AML-193 (cell line): ENCODE measurements at regions not wholly inside any gene's neighbourhood (a gene's known extent, or its start where the extent isn't known, plus 50 kb on each side); places are given as distances from the start of the nearest gene placed in this dataset.
"Not testable (repeated sequence)": the region's sequence is repeated elsewhere in the genome, so short reads cannot be mapped to it uniquely, and the experiment has no call there.

Experiments
- DNase-seq, 2 experiments: peaks; one replicate each; lab custom pipeline; 2025; lab: John Stamatoyannopoulos, UW

DNA sequence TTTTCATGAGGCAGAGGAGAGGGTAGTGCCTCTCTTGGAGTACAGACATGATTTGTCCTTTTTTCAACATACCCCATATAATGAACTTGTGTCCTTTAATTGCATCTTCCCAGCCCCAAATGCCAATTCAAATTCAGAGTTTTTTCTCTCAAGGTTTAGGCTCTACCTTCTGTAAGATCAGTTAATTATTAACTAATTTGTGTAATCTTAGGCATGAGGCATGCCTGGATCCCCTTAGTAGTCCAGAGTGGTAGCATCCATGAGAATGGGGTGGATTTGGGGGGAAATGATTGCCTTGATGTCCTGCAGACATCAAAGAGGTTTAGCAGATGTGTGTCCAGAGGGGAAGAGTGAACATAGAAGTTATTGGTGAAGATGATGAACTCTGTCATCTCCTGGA lies 533.3 kb downstream of the LRRC70 start:
- DNase-seq = no peak

DNA sequence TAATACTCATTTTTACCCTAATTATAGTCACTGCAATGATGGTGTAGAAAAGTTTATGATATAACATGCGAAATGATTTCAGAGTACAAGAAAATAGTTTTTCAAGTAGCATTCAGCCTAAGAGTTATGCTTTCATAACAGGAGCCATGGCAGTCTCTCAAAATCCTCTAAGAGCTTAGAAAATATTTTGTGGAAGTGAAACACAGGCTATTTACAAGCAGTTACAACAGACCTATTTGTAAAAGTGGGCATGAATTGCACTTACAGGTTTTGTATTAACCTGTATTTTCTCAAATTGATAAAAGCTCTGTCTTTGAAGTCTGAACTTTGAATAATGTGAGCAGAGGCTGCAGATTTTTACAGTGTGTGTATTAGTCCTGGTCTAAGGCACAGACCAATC lies 523.3 kb downstream of the LRRC70 start:
- DNase-seq = no peak

DNA sequence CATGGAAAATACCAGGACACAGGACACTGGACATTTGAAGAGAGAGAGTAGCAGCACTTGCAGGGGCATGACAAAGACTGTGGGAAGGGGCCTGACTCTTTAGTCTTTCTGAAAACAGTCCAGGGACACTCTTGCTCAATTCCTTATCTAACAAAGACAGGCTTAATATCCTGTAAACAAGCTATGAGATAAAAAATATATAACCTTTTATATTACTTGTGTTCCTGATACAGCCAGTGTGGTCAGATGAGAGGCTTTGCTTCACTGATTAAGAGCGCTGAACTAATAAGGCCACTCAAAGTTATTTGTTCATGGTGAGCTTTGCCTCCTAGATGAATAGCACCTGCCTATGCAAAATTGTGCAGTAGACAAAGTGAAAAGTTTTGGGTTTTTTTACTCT lies 518.7 kb downstream of the LRRC70 start:
- no peak for DNase-seq

DNA sequence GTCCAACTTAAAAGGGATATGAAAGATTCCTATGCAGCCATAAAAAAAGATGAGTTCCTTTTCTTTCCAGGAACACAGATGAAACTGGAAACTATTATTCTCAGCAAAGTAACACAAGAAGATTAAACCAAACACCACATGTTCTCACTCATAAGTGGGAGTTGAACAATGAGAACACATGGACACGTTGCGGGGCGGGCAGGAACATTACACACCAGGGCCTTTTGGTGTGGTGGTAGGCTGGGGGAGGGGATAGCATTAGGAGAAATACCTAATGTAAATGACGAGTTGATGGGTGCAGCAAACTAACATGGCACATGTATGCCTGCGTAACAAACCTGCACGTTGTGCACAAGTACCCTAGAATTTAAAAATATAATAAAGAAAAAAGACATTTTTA lies 516.1 kb downstream of the LRRC70 start:
- no peak for DNase-seq

DNA sequence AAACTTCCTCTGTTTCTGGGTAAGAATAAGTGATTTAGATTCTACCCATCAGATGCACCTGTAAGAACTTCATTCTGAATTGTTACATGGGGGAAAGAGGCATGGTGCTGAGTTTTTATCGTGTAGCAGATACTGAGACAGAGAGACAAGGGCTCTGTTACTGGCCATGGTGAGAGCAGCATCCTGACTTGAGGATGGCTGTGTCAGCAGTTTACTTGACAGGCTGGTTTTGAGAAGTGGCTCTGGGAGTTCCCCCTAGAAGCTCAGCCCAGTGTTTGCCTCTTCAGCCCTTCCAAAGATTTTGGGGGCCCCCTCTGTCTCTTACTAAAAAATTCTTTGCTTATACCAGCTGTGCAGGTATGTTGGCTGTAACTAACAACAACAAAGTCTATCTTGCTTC lies 510.5 kb downstream of the LRRC70 start:
- no peak for DNase-seq

DNA sequence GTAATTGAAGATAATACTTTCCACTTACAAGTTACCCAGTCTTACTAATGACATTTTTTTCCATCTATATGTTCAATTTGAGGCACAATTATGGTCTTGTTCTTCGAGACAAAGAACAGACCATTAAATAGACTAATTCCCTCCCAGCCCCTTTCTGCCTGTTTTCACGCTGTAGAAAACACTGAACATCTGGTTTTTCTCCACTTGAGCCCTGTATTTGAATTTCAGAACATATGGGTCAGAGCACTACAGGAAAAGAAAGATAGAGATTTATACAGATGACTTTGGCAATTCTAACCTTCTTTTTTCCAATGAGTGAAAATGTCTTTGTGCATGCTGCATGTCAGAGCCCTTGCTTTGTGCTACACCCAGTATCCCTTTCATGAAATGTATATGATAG lies 506.9 kb downstream of the LRRC70 start:
- DNase-seq = no peak

DNA sequence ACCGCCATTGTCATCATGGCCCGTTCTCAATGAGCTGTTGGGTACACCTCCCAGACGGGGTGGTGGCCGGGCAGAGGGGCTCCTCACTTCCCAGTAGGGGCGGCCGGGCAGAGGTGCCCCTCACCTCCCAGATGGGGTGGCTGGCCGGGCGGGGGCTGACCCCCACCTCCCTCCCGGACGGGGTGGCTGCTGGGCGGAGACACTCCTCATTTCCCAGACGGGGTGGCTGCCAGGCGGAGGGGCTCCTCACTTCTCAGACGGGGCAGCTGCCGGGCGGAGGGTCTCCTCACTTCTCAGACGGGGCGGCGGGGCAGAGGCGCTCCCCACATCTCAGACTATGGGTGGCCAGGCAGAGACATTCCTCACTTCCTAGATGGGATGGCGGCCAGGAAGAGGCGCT lies 505.1 kb downstream of the LRRC70 start:
- DNase-seq = not testable (repeated sequence)

DNA sequence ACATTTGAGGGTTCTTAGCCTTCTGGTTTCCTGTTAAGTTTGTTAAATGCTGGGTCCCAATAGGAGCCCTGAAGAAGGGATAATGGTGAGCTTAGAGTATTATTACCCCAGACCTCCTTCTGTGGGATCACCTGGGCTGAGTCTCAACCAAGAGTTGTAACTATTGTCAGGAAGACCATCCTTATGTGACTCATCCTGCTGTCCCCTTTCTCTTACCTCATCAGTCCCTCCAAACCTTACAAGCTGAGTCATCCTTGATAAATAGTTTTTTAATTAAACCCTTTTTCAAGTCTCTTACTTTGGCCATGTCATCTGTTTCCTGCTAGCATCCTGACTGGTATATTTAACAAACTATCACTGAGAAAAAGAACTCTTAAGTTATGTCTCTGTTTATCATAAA lies 502.8 kb downstream of the LRRC70 start:
- no peak for DNase-seq

DNA sequence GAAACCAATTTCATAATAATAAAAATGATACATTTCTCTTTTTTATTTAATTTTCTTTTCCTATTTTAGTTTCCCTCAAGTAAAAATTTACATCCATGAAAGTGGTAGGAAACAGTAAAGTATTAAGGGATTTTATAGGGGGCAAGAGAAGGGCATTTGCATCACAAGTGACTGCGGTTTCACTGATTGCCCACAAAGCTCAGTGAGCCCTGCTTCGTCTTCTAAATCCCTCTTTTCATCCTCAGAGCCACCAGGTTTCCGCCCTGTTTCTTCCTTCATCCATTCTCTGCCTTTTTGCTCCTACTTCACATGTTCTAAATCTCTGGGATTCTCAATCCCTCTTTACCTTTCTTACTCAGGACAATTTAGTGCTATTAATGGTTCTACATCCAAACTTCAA lies 491.4 kb downstream of the LRRC70 start:
- DNase-seq = no peak

DNA sequence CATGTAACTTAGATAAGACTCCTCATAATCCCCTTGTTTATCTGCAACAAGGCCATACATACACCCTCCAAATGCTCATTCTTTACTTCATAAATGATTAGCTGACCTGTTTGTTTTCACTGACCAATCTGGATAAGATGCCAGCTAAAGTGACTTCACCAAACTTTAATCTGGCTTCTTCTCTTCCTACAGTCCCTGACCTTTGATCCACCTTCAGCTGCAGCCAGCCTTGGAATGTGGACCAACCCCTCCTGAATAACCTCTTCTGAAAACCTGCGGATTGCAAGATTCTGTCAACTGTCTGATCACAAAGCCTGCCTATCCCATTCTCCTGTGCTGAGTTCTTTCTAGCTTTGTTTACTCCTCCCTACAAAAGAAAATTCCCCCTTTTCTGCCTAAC lies 476.8 kb downstream of the LRRC70 start:
- no peak for DNase-seq

DNA sequence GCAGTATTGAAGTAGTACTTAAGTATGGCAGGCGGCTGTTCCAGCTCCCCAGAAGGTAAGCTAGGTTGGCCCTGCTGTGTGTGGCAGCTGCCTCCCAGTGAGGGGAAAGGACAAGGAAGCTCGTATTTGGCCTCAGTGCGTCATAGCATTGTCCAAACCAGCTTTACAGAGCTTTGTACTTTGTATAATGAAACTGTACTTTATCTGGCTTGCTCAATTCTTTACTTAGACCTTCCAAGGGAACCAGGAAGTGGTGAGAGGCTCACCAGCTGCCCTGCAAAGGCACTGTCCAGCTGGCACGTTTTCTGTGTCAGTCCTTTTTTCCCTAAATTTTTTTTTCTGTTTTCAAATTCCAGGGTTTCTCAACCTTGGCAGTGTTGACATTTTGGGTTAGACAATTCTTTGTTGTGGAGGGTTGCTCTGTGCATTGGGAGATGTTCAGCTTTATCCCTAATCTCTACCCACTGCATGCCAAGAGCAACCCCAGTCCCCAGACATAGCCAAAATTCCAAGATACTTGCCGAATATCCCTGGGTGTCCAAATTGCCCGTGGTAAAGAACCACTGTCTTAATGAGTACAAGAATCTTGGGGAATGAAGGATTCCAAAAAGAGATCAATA lies 474.5 kb downstream of the LRRC70 start:
- DNase-seq = no peak

DNA sequence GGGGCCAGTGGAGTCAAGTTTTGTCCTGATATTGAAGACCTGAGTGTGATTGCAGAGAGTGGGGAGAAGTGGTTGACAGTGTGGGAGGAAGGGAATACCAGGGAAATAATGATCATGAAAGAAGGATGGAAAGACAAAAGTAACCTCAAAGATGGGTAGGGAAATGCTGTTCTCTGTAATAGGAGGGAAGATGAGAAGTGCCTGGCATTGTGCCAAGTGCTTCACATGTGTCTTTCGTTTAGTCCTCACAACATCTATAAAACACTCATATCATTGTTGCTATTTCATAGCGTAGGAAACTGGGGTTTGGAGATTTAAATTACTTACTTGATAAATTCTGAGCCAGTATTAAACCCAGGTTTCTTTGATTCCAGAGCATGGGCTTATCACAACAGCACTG lies 472.3 kb downstream of the LRRC70 start:
- DNase-seq = no peak

DNA sequence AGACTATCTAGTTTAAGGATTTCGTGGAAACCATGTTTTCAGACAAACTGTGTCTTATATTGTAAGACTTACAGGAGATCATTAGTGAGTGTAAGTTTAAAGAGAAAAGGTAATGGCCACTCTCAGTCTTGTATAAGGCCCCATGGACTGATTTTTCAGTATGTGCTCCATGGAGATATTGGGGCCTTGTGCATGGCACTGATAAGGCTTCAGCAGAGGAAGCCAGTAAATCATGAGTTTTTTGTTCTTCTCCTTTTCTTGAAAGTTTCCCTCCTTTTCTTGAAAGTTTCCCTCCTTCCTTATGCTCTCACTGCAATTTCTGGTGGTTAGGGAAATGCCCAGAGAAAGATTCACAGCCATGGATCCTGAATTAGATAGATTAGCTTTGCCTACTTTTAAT lies 471.3 kb downstream of the LRRC70 start:
- DNase-seq = no peak

DNA sequence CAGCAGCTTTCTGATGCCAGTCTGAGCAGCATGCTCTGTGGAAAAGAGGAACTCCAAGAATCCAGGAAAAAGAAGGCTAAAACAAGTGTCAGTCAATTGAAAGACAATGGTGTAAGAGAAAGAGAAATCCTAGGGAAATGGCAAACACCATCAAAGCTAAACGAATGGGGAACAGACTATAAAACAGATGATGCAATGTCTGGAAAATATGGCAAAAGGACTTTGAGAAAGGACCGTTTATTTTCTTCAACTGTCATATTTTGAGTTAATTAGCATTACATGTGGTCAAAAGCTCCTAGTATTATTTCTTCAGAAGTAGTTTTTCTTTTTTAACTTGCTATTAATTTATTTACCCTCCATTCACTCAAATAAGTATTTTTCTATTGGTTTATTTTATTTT lies 465.2 kb downstream of the LRRC70 start:
- DNase-seq = no peak

DNA sequence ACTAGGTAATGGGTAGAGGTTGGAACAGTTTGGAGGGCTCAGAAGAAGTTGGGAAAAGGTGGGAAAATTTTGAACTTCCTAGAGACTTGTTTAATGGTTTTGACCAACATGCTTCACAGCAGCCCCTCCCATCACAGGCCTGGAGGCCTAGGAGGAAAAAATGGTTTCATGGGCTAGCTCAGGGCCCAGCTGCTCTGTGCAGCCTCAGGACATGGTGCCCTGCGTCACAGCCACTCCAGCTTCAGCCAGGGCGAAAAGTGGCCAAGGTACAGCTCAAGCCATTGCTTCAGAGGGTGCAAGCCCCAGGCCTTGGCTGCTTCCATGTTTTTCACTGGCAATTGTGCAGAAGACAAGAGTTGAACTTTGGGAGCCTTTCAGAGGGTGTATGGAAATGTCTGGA lies 453.7 kb downstream of the LRRC70 start:
- no peak for DNase-seq

DNA sequence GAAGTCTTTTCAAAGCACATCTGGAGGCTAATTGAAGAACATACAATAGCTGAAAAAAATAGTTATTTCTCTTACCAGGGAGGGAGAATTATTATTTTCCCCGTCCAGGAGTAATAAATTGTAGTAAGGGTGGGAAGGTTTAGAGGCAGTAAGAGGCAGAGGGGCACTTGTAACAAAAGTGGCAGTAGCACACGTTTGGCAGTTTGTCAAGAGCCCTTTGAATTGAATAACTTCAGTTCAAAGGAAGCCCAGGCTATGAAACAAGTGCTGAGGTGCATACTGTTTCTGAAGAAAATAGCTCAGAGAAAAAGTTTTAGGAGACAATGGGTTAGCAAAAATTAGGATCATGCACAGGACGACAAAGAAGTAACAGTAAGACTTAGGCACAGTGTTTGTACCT lies 451.3 kb downstream of the LRRC70 start:
- no peak for DNase-seq

DNA sequence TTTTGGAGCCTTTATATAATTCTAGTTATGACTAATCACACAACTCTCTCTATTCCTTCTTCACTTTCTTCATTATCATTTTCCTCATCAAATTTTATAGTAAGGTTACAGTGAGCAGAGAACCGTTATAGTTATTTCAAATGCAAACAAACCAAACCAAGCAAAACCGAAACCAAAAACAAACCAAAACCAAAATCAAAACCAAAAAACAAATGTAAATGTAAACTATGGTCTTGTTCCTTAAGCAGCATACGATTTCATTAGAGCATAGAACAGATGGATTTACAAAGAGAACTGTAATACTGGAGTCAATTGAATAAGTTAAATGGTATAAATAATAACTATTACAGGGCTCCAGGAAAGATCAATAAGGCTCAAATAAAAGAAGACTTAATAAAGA lies 447.1 kb downstream of the LRRC70 start:
- DNase-seq = no peak

DNA sequence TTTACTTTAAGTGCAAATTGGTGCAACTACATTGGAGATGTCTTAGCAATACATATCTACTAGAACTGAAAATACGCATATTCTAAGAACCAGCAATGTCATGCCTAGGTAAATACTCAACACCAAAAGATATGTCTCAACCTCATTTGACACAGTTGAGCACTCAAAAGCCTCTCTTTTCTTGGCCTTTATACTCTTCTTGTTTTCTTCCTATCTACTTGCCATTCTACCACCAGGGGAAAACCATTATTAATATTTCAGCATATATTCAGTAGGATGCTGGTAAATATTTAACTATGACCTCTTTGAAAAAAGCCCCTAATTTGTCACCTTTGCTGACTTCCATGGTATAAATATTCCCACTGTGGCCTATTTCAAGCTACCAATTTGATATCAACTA lies 443.8 kb downstream of the LRRC70 start:
- DNase-seq = no peak

DNA sequence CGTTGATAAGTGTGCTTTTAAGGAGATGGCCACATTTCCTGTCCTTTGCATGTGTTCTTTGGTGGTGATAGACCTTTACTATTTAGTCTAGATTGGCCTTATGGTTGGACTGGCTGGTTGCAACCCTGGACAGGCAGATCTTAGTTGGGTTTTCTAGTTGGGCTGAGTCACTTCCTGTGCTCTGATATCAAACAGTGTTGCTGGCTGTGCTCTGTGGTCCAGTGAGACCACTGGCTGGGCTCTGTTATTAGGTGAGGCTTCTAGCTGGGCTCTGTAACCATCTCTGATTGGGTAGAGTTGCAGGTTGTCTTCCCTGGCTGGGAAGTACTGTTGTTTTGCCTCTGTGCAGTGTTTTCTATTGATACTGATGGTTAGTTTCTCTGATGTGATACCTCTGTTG lies 432.5 kb downstream of the LRRC70 start:
- DNase-seq = no peak

DNA sequence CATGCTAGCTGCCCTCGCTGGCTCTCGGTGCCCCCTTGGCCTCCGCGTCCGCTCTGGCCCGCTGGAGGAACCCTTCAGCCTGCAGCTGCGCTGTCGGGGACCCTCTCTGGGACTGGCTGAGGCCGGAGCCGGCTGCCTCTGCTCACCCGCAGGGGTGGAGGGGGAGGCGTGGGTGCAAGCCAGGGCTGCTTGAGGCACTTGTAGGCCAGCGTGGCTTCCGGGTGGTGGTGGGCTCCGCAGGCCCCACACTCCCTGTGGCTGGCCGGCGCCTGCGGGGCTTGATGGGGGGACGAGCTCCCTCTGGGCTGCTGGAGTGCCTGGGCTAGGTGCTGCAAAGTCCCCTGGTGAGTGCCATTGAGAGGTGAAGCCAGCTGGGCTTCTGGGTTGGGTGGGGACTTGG lies 429.6 kb downstream of the LRRC70 start:
- no peak for DNase-seq

DNA sequence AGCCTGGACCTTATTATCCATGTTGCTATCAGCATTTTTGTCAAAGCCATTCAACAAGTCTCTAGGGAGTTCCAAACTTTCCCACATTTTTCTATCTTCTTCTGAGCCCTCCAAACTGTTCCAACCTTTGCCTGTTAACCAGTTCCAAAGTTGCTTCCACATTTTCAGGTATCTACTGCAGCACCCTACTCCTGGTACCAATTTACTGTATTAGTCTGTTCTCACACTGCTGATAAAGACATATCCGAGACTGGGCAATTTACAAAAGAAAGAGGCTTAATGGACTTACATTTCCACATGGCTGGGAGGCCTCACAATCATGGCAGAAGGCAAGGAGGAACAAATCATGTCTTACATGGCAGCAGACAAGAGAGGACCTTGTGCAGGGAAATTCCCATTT lies 416.2 kb downstream of the LRRC70 start:
- DNase-seq = not testable (repeated sequence)

DNA sequence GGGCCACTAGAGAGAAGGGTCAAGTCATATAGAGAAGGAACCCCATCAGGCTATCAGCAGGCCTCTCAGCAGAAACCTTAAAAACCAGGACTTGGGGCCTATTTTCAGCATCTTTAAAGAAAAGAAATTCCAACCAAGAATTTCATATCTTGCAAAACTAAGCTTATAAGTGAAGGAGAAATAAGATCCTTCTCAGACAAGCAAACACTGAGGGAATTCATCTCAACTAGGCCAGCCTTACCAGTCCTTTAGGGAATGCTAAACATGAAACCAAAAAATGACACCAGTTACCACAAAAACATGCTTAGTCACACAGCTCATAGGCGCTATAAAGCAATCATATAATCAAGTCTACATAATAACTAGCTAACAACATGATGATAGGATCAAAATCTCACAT lies 407.1 kb downstream of the LRRC70 start:
- DNase-seq = no peak

DNA sequence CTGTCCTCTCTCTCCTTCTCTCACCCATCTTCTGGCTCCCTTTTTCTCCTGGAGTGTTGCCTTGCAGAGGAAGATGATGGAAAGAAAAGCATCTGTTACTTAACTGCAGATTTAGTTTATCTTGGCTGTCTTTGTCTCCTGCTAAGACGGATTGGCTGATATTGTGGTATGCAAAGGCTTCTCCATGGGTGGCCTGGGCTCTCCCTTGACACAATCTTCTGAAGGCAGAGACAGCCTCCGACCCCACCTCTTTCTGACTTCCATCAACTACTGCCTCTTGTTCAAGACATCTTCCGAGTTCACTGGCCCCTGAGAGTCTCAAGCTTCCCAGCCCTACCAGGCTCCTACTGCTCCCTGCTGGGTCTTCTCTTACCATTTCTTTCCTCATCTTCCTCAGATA lies 403.7 kb downstream of the LRRC70 start:
- DNase-seq = no peak

DNA sequence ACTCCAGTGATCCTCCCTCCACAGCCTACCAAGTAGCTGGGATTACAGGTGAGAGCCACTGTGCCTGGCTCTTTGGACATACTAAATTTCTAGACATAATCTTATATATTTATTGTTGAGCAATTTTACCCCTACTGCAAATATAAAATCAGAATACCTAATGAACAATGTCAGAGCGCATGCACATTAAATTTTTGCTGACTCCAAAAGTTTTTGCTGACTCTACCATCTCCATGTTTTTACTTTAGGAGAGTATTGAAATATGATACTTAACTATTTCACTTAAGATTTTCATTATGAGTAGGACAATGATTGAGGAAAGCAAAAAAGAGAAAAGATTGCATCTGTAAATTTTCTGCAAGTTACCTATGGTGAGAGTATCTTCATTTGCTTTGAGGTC lies 402.3 kb downstream of the LRRC70 start:
- DNase-seq = no peak

DNA sequence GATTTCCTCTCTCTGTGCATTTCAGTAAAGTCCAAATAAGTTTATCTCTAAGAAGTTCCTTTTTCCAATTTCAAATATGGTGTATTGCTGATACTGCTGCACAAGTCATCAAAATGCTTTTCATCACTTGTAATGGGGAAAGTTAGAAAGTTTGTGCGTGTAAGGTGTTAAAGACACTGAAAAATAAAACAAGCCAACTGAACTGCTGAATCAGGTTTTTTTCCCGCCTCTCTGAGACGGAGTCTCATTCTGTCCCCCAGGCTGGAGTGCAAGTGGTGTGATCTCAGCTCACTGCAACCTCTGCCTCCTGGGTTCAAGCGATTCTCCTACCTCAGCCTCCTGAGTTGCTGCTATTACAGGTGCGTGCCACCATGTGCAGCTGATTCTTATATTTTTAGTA lies 400.9 kb downstream of the LRRC70 start:
- no peak for DNase-seq
